HG03432 (cell line): ENCODE measurements at regions not wholly inside any gene's neighbourhood (a gene's known extent, or its start where the extent isn't known, plus 50 kb on each side); places are given as distances from the start of the nearest gene placed in this dataset.

Experiments
- ATAC-seq: cut with Tn5 transposase; IDR thresholded peaks from one replicate; pipeline ENCODE4 v1.9.1; 2021; ENCODE audit warnings: mild to moderate bottlenecking, moderate library complexity; ENCODE audit not compliant: unreplicated experiment

DNA sequence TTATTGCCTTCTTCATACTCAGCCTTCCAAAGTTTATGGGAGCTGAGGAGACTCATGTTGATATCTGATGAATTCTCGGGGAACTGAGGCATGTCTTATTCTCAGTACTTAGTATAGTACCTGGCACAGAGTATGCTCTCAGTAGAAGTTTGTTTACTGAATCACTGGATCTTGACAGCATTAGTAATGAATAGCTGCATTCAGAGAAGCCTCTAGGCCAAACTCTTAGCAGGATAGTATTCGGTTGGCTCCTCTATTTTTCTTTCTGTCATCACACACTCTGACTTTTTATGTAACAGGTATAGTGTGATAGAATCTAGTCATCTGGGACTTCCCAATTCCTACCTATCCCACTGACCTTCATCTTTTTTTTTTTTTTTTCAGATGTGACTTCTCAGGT, 566.4 kb upstream of the MAN1A1 start:
- ATAC-seq: no peak

DNA sequence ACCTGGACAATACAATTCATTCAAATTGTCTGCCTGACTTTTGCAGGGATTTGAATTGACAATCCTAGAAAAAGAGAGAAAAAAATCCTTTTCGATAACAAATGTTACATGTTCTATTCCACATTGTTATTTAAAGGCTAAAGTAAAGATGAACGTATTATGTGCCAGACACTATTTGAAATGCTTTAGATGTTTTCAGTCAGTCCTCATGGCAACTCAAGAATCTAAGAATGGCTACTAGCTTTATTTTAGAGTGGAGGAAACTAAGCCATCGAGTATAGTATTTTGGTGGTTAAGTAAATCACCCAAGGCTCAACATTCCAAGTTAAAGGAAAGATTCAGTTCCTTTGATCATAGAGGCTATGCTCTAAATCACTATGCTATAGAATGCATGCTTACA, 558.6 kb upstream of the MAN1A1 start:
- ATAC-seq: no peak

DNA sequence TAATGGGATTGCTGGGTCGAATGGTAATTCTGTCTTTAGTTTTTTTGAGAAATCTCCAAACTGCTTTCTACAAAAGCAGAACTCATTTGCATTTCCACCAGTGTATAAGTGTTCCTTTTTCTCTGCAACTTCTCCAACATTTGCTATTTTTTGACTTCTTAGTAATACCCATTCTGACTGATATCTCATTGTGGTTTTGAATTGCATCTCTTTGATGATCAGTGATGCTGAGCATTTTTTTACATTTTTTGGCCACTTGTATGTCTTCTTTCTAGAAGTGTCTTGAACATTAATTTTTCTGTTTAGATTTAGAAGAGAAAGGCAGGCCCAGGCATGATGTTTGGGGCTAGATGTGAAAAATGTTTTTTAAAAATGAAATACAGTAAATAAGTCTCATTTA, 553.1 kb upstream of the MAN1A1 start:
- peak; percentile 60 for ATAC-seq

DNA sequence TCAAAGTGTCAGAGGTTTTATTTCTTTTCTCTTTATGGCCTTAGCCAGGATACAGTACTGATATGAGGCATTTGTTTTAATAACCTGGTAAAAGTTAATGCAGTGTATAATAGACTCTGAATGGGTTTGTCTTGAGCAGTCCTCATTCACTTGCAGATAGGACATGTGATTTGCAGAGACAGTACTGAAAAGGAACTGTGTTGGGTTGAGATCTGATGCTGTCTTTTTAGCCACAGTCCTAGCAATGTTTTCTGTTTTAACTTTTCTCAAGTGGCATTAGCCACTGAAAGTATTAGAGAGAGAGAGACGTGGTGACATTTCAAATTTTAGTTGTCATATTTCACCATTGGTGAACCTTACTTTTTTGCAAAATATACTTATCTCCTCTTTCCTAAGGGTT, 547.2 kb upstream of the MAN1A1 start:
- ATAC-seq: peak; percentile 54

DNA sequence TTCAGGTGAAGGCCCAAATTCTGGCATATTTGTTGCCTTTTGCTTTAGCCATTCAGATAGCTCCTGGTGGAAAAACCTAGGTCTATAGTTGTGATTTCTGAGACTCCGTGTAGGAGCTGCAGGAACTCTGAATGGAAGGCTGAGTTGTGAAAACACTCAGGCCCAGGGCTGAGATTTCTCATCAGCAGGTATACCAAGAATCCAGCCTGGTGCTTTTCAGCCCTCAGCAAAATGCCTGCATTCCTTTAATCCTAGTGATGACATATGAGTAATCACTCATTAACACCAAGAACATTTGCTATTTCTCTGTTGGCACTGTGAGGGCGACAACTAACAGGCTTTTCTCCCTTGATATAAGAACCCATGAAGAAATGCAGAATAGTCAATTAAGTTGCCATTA, 546.1 kb upstream of the MAN1A1 start:
- no peak for ATAC-seq

DNA sequence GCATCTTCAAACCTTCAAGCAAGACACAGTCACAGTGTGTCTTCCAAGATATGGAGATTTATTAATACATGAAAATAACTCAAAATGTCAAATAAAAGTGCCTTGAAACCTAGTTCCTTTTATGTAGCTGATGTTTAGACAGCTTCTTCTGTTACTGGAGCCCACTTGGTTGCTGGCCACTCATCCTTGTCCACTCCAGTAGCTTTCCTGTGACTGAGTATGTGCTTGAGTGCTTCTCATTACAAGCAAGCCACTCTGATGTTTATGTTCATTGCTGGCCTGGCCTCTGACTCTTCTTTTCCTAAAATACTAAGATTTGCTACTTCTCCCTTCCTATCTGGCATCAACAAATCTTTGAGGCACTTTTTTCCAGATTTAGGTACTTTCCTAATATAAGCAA, 545.2 kb upstream of the MAN1A1 start:
- ATAC-seq: no peak

DNA sequence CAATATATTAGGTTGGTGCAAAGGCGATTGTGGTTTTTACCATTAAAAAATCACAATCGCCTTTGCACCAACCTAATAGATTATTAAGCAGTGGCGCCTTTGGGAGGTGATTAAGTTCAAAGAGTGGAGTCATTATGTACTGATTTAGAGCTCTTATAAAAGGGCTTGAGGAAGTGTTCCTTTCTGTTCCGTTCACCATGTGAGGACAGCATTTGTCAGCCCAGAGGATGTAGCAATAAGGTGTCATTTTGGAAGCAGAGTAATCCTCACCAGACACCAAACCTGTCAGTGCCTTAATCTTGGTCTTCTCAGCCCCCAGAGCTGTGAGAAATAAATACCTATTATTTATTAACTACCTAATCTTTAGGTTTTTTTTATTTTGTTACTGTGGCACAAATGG, 542.1 kb upstream of the MAN1A1 start:
- no peak for ATAC-seq

DNA sequence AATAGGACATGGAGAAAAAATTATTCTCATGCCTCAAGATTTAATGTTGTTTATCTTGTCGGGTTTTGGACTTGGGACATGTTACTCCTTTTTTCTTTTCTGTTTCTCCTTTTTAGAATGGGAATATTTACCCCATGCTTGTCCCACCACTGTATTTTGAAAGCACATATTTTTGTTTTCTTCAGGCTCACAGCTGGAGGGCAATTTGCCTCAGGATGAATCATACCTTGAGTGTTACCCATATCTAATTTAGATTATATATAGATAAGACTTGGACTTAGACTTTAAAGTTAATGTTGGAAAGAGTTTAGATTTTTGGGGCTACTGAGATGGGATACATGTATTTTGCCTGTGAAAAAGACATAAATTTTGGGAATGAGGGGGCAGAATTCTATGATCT, 541.6 kb upstream of the MAN1A1 start:
- no peak for ATAC-seq

DNA sequence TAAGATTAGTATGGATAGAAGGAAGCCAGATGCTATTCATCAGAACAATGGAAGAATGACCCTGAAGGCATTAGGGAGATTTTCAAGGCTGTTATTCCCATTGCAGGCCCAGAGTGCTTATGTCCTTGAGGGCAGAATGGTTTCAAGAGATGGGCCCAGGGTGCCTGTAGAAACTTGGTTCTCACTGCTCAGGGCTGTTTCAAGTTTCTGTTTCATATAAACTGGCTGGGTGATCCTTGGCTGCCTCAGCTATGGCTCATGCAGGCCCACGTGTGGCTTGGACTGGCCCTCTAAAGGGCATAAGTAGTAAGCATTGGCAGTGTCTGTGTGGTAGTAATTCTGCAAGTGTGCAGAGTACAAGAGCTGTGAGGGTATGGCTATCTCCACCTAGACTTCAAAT, 540.9 kb upstream of the MAN1A1 start:
- ATAC-seq: peak; percentile 58

DNA sequence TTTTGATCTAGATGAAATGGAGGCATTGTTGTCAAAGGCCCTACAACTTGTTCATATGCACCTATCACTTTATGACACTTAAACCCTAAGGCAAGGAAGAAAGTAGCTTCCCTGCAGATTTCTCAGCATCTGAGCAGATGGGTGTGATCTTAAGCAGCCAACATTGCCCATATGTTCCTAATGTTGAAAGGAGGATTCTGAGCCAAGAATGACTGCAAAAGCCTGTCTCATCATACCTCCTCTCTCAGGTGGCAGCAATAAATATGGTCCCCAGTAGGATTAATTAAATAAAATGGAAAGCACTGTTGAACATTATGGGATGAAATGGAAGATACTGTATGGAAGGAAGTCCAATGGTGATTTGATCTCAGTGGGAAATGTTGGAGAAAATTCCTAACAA, 538.1 kb upstream of the MAN1A1 start:
- ATAC-seq: no peak

DNA sequence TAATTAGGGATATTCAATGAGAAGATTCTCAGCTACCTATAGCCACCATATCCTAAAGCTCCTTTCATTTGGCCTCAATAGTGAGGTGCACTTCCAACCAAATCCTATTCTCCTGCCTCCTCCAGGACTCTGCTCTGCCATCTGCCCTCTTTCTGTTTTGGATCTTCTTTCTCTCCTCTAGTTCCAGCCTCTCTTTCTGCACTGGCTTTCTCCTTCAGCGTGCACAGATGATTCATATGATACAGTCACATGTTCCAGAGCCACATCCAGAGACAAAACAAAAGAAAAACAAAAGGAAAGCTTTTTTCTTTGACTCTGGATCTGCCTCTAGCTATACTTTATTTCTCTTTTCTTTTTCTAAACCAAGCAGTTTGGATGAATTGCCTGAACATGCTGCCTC, 531.9 kb upstream of the MAN1A1 start:
- ATAC-seq: no peak

DNA sequence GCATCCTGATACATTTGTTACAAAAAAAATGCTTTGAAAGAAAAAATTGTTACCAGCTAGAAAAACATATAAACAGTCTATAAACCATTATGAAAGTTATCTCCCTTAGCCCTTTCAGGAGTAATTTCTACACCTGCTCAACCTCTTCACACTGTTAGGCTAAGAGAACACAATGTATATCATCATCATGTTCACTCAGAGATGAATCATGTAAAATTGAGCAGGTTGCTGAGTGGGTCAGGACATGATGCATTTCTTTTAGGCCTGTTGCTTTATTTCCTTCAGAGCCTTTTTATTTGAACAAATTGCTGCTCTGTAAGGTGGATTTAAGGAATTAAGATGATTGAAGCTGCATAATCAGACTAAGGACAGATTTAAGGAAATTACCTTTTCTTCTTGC, 531.3 kb upstream of the MAN1A1 start:
- no peak for ATAC-seq

DNA sequence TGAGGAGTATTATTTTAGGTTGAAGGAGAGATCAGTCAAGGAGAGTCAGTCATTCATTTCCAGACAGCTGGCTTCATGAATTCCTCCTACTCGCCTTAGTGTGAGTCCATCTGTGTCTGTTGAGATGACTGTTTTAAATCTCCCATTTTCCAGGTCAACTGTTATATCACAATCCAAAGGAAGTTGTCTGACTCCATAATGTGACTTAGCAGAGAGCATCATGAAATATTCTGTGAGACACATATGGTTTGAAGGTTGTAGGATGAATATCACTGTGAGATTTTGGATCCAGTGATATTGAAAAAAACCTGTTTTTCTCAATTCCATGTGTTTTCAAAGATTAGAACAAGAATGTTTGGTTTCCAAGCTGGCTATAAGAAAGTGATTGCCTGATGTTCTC, 530.2 kb upstream of the MAN1A1 start:
- ATAC-seq: no peak

DNA sequence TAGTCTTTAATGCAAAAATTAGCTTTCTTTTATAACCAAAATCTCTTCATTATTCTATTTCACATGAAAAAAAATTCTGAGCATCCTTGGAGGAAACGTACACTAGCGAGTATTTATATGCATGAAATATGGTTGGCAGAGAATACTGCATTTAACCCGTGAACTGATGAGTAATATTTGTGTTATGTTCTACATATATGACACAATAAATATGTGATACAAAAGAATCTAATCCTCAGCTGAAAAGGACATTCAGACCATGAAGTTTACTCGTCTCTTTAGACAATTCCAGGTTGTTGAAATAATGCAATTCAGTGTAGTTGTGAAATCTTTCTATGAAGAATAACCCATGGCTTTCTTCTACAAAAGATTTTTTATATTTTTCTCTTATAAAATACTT, 524.8 kb upstream of the MAN1A1 start:
- ATAC-seq: no peak

DNA sequence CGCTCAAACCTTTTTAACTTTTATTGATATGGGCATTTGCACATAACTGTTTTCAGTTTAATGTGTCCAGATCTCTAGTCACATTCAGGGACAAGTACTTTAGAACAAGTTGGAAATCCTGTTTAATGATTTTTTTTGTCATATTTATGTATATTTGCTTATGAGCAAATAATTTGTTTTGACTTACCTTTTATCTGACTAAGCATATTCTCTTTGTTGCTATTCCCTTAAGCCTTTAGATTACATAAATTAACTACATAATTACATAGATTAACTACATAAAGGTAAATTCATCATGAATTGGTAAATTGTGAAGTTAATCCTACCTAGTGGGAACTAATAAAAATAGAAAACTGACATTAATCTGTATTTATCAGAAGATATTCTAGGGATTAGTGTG, 523.5 kb upstream of the MAN1A1 start:
- no peak for ATAC-seq

DNA sequence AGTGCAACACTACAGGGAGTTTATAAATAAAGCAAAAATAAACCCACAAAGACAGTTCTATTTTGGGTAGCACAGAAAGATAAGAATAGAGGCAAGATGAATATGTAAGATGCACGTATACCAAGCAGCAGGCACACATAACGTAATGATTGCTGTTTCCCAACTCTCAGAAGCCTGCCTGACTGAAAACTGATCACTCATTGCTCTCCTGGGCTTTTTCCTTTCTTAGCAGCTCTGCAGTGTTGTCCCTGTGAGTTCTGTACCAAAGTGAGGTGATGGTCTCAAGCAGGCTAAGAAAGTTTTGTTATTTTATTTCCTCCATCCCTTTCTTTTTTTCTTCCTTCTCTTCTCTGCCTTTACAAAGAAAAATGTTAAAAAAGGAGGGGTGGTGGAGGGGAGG, 522.0 kb upstream of the MAN1A1 start:
- no peak for ATAC-seq

DNA sequence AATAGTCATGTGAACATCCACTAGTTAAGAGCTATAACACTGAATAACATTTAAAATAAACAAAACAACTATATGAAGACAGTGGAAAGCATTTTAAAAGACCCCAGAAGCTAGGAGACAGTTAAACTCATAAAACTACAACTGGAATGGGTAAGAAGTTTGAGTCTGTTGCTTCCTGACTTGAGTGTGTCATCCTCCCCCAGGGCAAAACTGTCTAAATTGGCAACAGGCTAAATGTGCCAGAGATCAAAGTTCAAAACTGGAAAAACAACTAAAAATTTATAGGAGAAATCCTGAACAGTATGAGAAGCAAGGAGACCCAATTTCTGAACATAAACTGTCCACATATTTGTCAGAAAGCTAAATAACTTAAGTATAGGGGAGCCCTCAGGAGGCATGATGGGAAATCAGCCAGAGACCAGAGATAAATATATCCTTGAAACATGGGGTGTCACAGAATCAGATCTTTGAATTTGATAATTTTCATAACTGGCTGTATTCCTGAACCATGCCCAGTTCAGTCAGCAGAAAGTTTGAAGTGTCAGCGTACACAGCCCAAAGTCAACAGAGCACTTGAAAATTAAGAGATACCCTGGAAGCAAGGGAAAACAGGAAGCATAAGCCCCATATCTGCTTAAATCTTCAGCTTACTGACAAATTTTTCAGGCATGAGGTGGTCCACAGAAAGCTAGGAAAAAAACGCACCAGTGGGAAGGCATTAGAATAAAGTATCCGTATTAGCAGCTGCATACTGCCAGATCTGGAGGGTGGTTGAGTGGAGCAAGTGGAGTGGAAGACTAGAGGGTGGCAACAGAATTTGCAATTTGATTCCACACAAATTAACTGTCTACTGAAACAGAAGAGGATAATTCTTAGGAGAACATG, 516.1 kb upstream of the MAN1A1 start:
- ATAC-seq: no peak

DNA sequence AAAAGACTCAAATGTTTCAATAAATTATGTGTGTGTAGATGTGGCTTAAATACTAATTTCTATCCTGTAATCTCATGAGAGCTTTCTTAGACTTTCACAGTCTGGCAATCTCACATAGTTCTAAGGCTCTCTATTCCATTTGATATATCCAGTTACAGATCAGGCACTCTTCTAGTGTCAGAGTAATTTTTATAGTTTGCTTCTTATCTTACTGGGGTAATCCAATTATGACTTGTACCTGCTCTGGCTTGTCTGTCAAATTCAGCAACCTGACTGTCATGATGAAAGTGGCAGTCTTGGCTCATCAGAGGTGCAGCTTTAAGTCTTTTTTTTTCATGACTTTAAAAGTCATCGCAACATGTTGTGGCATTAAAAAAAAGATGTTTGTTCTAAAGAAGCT, 513.2 kb upstream of the MAN1A1 start:
- ATAC-seq: no peak

DNA sequence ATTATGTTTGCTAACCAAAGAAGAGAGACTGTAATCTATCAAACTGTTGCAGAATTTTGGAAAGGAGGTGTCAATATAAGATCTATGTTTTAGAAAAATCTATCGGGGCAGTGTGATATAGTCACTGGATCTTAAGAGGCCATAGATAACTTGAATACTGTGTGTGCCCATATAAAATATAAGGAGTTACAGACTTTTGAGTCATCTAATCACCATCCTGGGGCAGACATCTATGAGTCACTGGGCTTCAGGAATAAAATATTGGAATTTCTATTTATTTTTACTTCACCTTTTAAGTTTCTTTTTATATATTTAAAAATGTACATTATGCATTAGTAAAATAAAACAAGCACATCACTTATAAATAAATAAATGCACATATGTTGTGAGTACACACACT, 509.3 kb upstream of the MAN1A1 start:
- no peak for ATAC-seq

DNA sequence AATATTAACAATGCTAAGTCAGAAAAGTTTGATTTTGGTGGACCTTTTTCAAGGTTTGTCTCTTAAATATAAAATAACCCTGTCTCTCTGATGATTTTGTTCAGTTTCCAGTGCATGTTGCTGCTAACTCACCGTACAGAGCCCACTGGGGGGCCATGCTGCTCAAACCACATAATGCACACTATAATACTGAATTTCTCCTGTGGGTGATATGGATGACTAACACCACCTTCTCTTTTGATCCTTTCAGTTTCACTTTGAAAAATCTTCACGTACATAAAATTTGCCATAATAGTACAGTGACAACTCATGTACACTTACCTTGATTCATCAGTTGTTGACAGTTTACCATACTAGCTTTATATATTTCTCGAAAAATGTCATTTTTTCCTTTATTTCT, 506.6 kb upstream of the MAN1A1 start:
- ATAC-seq: peak; percentile 89

DNA sequence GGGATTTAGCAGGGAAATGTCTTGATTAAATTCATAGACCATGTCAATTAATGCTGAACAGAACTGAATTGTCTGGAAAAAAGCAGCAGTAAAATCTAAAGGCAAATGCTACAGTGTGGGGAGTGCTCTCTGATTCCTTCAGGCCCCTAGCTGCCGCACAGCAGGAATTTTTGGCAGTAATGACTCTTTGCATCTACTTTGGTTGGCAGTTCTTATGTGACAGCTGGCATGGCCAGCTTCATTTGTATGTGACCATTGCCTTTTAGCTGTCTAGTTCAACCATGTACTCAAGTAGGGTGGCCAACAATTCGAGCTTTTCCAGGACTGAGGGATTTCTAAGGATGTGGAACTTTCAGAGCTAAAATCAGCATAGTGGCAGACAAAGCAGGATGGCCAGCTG, 499.1 kb upstream of the MAN1A1 start:
- no peak for ATAC-seq

DNA sequence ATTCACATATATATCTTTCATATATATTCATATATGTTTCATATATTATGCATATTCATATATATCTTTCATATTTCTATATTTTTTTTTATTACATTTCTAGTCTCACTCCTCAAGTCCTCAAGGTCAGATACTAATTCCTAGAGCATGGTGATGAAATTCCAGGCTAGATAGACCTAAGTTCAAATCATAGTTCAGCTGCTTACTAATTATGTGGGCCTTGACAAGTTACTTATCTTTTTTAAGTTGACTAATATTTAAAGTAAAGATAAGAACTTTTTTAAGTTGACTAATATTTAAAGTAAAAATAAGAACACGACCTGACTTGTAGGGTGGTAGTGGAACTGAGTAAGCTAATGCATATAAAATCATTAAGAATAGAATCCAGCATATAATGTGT, 495.6 kb upstream of the MAN1A1 start:
- no peak for ATAC-seq

DNA sequence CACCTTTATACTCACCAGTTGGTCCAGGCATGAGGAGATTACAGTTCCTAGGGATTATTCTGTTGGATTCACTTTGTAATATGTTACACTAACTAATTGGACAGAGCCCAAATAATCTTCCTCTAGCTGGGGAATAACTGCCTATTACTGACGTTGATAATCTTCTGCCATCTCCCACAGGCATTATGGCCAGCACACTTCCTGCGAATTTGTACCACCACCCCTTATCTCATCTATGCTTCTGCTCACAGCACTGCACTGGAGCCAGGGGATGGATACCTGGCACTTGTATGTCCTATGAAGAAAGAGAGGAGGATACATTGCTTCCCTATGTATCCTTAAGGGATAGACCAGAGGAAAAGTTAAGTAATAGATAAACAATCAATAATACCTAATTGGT, 494.8 kb upstream of the MAN1A1 start:
- ATAC-seq: no peak
